ENCODE measurements at regions not wholly inside any gene's neighbourhood (a gene's known extent, or its start where the extent isn't known, plus 50 kb on each side); places are given as distances from the start of the nearest gene placed in this dataset.

DNA sequence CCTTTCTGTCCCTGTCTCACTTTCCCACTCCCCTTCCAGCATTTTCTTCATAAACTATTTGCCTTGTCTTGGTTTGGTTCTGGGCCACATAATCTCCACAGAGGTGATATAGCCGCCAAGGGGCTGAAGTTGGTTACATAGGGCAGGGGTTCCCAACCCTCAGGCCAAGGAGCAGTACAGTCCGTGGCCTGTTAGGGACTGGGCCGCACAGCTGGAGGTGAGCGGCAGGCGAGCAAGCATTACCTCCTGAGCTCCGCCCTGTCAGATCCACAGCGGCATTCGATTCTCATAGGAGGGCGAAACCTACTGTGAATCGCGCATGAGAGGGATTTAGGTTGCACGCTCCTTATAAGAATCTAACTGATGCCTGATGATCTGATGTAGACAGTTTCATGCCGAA lies 80.6 kb upstream of the HIF1A start:
- ATAC-seq, result no peak
- peaks cover 0 to 3% of the 10 kb centered on the region in 2 donors for H3K27me3 Mint-ChIP-seq (ENCODE audit: low read depth in 2 of 2)
- intact Hi-C loops (cut with micrococcal nuclease), result no loop called here
- Histone ChIP-seq H3K36me3 (ENCODE audit: control insufficient read depth, insufficient read depth, low read length) (no peaks in the 10 kb centered on the region), H3K9me3 (ENCODE audit: control insufficient read depth, insufficient read depth, low read length) (no peaks in the 10 kb centered on the region), H3K4me1 (ENCODE audit: control insufficient read depth, insufficient read depth, low read length) (no peaks in the 10 kb centered on the region), H3K27ac (ENCODE audit: low read length) (no peak overlapping the region), H3K4me3 (ENCODE audit: low read length) (no peak overlapping the region), H3K27me3 (ENCODE audit: control insufficient read depth, insufficient read depth, low read length) (no peaks in the 10 kb centered on the region)
- DNase-seq, result no peak
- no peaks in the 10 kb centered on the region for H3K36me3 Mint-ChIP-seq
- H3K9me3 Mint-ChIP-seq, result no peaks in the 10 kb centered on the region
- peaks cover 0 to 1% of the 10 kb centered on the region in 2 donors for H3K4me1 Mint-ChIP-seq
- H3K27ac Mint-ChIP-seq, result no peak overlapping the region
- TF ChIP-seq, protein P1, sequence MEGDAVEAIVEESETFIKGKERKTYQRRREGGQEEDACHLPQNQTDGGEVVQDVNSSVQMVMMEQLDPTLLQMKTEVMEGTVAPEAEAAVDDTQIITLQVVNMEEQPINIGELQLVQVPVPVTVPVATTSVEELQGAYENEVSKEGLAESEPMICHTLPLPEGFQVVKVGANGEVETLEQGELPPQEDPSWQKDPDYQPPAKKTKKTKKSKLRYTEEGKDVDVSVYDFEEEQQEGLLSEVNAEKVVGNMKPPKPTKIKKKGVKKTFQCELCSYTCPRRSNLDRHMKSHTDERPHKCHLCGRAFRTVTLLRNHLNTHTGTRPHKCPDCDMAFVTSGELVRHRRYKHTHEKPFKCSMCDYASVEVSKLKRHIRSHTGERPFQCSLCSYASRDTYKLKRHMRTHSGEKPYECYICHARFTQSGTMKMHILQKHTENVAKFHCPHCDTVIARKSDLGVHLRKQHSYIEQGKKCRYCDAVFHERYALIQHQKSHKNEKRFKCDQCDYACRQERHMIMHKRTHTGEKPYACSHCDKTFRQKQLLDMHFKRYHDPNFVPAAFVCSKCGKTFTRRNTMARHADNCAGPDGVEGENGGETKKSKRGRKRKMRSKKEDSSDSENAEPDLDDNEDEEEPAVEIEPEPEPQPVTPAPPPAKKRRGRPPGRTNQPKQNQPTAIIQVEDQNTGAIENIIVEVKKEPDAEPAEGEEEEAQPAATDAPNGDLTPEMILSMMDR (IDR thresholded peaks at IDR 0.05), result no peak
- 98% methylated on average over 13 of the region's 13 CpGs for WGBS (ENCODE audit: insufficient coverage)
- H3K4me3 Mint-ChIP-seq, result no peak overlapping the region

DNA sequence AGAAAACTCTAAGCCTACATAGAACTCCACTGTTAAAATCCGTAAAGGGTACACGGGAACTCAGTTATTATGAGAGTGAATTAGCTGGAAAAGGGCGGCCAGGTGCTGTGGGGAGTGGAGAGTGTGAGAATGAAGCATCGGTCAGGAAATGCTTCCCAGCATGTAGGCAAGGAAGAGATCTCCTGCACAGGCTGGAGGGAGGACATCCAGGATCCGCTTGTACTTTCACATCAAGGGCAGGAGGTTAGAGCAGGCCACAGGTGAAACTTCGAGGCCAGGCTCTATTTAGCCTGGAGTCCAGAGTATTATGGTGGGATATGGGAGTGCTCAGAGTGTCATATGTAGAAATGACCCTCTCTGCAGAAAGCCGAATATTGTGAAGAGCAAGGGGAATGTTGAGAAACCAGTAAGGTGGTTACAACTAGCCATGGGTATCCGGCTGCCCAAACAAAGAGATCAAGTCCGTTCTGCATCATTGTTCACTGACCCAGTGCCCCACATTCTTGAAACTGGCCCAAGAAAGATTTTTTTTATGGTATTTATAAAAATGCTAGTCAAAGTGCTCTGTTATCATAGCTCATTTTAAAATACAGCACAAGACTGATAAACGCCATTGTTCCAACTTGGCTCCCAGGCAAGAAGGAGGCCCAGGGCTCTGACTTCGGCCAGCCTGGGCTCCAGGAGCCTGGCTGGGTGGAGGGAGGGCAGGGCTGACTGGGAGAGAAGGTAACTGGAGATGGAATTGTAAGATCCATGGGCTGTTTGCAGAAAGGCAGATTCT lies 79.4 kb upstream of the HIF1A start:
- no peaks in the 10 kb centered on the region for H3K9me3 Mint-ChIP-seq
- 91% methylated on average over 11 of the region's 11 CpGs for WGBS (ENCODE audit: insufficient coverage)
- intact Hi-C loops (cut with micrococcal nuclease), result no loop called here
- no peak overlapping the region for H3K27ac Mint-ChIP-seq
- Histone ChIP-seq H3K9me3 (ENCODE audit: control insufficient read depth, insufficient read depth, low read length) (no peaks in the 10 kb centered on the region), H3K36me3 (ENCODE audit: control insufficient read depth, insufficient read depth, low read length) (no peaks in the 10 kb centered on the region), H3K4me3 (ENCODE audit: low read length) (no peak overlapping the region), H3K27ac (ENCODE audit: low read length) (no peak overlapping the region), H3K27me3 (ENCODE audit: control insufficient read depth, insufficient read depth, low read length) (no peaks in the 10 kb centered on the region), H3K4me1 (ENCODE audit: control insufficient read depth, insufficient read depth, low read length) (no peaks in the 10 kb centered on the region)
- DNase-seq (no peak), ATAC-seq (no peak)
- no peaks in the 10 kb centered on the region for H3K4me1 Mint-ChIP-seq
- TF ChIP-seq, protein P1 (IDR thresholded peaks at IDR 0.05), result no peak
- H3K27me3 Mint-ChIP-seq (ENCODE audit: low read depth in 2 of 2), result peaks cover 0 to 3% of the 10 kb centered on the region in 2 donors
- H3K36me3 Mint-ChIP-seq, result no peaks in the 10 kb centered on the region
- no peak overlapping the region for H3K4me3 Mint-ChIP-seq

DNA sequence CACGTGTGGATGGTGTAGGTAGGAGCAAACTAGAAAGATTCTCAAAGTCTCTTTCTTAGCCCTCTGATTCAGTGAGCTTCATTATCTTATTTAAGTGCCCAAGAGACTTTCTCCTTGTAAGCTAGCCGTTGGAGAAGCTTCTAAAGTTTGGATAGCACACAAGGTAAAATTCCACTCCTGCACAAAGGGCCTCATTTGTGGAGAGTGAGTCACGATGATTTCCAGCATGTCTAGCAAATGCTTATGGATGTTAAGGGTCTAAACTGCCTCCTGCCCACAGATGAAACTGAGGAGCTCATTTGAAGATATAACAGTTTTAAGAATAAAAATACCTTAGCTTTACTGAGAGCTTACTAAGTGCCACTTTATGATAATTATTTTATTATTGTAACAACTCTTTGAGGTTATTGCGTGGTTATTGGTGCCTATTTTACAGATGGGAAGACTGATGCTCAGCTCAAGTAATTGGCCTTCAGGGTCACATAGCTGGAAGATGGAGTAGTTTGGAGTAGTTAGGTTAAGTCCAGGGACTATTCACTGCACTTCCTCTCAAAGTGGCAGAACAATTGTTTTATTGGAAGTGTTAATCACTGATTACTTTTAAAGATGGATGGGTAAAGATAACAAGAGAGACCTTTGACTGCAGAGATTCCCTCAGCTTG lies 78.7 kb upstream of the HIF1A start:
- no peak overlapping the region for H3K4me3 Mint-ChIP-seq
- no peak overlapping the region for H3K27ac ChIP-seq (ENCODE audit: low read length)
- peaks cover 0 to 6% of the 10 kb centered on the region in 2 donors for H3K27me3 Mint-ChIP-seq (ENCODE audit: low read depth in 2 of 2)
- WGBS (ENCODE audit: insufficient coverage), result 92% methylated on average over 4 of the region's 4 CpGs
- H3K36me3 ChIP-seq (ENCODE audit: control insufficient read depth, insufficient read depth, low read length), result no peaks in the 10 kb centered on the region
- DNase-seq (no peak), ATAC-seq (no peak)
- no peaks in the 10 kb centered on the region for H3K9me3 ChIP-seq (ENCODE audit: control insufficient read depth, insufficient read depth, low read length)
- H3K9me3 Mint-ChIP-seq, result no peaks in the 10 kb centered on the region
- TF ChIP-seq, protein P1 (IDR thresholded peaks at IDR 0.05), result no peak
- H3K4me1 Mint-ChIP-seq, result no peaks in the 10 kb centered on the region
- H3K4me3 ChIP-seq (ENCODE audit: low read length), result no peak overlapping the region
- H3K27me3 ChIP-seq (ENCODE audit: control insufficient read depth, insufficient read depth, low read length), result no peaks in the 10 kb centered on the region
- H3K4me1 ChIP-seq (ENCODE audit: control insufficient read depth, insufficient read depth, low read length), result no peaks in the 10 kb centered on the region
- intact Hi-C loops (cut with micrococcal nuclease), result no loop called here
- H3K27ac Mint-ChIP-seq, result no peak overlapping the region
- H3K36me3 Mint-ChIP-seq, result no peaks in the 10 kb centered on the region
